H9 (cell line): ENCODE measurements at regions not wholly inside any gene's neighbourhood (a gene's known extent, or its start where the extent isn't known, plus 50 kb on each side); places are given as distances from the start of the nearest gene placed in this dataset.

ENCODE experiments used
- DNase-seq: peaks from one replicate; pipeline ENCODE4 v3.0.0-alpha.2; 2017
- H2AFZ ChIP-seq: one replicate; pipeline ENCODE4 v1.6.1; 2013; ENCODE audit warnings: mild to moderate bottlenecking, low read length, control low read depth, moderate library complexity
- H2AK5ac ChIP-seq: 2 replicates; pipeline ENCODE4 v1.6.1; 2013; ENCODE audit warnings: low read length, control low read depth, mixed read lengths; ENCODE audit not compliant: insufficient read length
- H2BK120ac ChIP-seq: one replicate; pipeline ENCODE4 v1.6.1; 2013; ENCODE audit warnings: low read depth, mild to moderate bottlenecking, low read length, control low read depth, inconsistent platforms; ENCODE audit not compliant: poor library complexity, severe bottlenecking
- H2BK12ac ChIP-seq: 2 replicates; pipeline ENCODE4 v1.6.1; 2013; ENCODE audit warnings: low read length, control low read depth, mixed read lengths, low read depth; ENCODE audit not compliant: insufficient read length
- H2BK15ac ChIP-seq: 2 replicates; pipeline ENCODE4 v1.6.1; 2013; ENCODE audit warnings: low read depth, low read length, control low read depth
- H2BK20ac ChIP-seq: one replicate; pipeline ENCODE4 v1.6.1; 2013; ENCODE audit warnings: low read depth, mild to moderate bottlenecking, low read length, control low read depth, inconsistent platforms; ENCODE audit not compliant: poor library complexity, severe bottlenecking
- H2BK5ac ChIP-seq: 2 replicates; pipeline ENCODE4 v1.6.1; 2013; ENCODE audit warnings: low read length, control low read depth, mixed read lengths; ENCODE audit not compliant: insufficient read length
- H3K14ac ChIP-seq: 2 replicates; pipeline ENCODE4 v1.6.1; 2013; ENCODE audit warnings: low read length, control low read depth; ENCODE audit not compliant: insufficient read depth
- H3K18ac ChIP-seq: 2 replicates; pipeline ENCODE4 v1.6.1; 2013; ENCODE audit warnings: low read depth, mild to moderate bottlenecking, mixed read lengths, low read length, control low read depth; ENCODE audit not compliant: insufficient read length
- H3K23ac ChIP-seq: 2 replicates; pipeline ENCODE4 v1.6.1; 2013; ENCODE audit warnings: low read length, control low read depth, mixed read lengths, low read depth; ENCODE audit not compliant: insufficient read length
- H3K23me2 ChIP-seq: 2 replicates; pipeline ENCODE4 v1.6.1; 2013; ENCODE audit warnings: low read depth, mild to moderate bottlenecking, mixed read lengths, low read length, control low read depth; ENCODE audit not compliant: insufficient read length, poor library complexity, severe bottlenecking
- H3K27ac ChIP-seq: 2 replicates; pipeline ENCODE4 v1.5.1; 2013; ENCODE audit warnings: low read length, control low read depth, mixed read lengths, low read depth; ENCODE audit not compliant: insufficient read length
- H3K27me3 ChIP-seq: 2 replicates; pipeline ENCODE4 v1.6.1; 2013; ENCODE audit warnings: low read length, control low read depth, inconsistent platforms; ENCODE audit not compliant: insufficient read depth
- H3K4ac ChIP-seq: 2 replicates; pipeline ENCODE4 v1.6.1; 2013; ENCODE audit warnings: low read depth, mild to moderate bottlenecking, control low read depth, inconsistent platforms, low read length, moderate library complexity
- H3K4me1 ChIP-seq: 2 replicates; pipeline ENCODE4 v1.6.1; 2013; ENCODE audit warnings: low read length, control low read depth, inconsistent platforms; ENCODE audit not compliant: insufficient read depth
- H3K4me2 ChIP-seq: 2 replicates; pipeline ENCODE4 v1.6.1; 2013; ENCODE audit warnings: low read length, control low read depth, mixed read lengths; ENCODE audit not compliant: insufficient read length, insufficient read depth
- H3K56ac ChIP-seq: 2 replicates; pipeline ENCODE4 v1.6.1; 2013; ENCODE audit warnings: low read depth, mild to moderate bottlenecking, mixed read lengths, low read length, control low read depth; ENCODE audit not compliant: insufficient read length
- H3K79me1 ChIP-seq: 2 replicates; pipeline ENCODE4 v1.6.1; 2013; ENCODE audit warnings: low read depth, mild to moderate bottlenecking, moderate library complexity, low read length, control low read depth, inconsistent platforms; ENCODE audit not compliant: insufficient read depth, poor library complexity, severe bottlenecking
- H3K79me2 ChIP-seq: 2 replicates; pipeline ENCODE4 v1.6.1; 2013; ENCODE audit warnings: low read length, control low read depth, inconsistent platforms; ENCODE audit not compliant: insufficient read depth
- H3K9ac ChIP-seq: 2 replicates; pipeline ENCODE4 v1.6.1; 2013; ENCODE audit warnings: low read length, control low read depth, mixed read lengths; ENCODE audit not compliant: insufficient read length; ENCODE audit errors: extremely low read depth
- H3K9me3 ChIP-seq: one replicate; pipeline ENCODE4 v1.6.1; 2013; ENCODE audit warnings: low read depth, low read length, inconsistent platforms; ENCODE audit not compliant: control insufficient read depth
- H3T11ph ChIP-seq: one replicate; pipeline ENCODE4 v1.6.1; 2013; ENCODE audit warnings: mild to moderate bottlenecking, low read length, control low read depth, inconsistent platforms
- H4K20me1 ChIP-seq: one replicate; pipeline ENCODE4 v1.6.1; 2013; ENCODE audit not compliant: control insufficient read depth, insufficient read length, insufficient read depth
- H4K5ac ChIP-seq: 2 replicates; pipeline ENCODE4 v1.6.1; 2013; ENCODE audit warnings: low read depth, mild to moderate bottlenecking, mixed read lengths, low read length, control low read depth; ENCODE audit not compliant: insufficient read length
- H4K8ac ChIP-seq: replicated peaks from 2 replicates; pipeline ENCODE4 v1.6.1; 2013; ENCODE audit warnings: low read length, control low read depth, mixed read lengths, low read depth; ENCODE audit not compliant: insufficient read length
- H4K91ac ChIP-seq: 2 replicates; pipeline ENCODE4 v1.6.1; 2013; ENCODE audit warnings: low read depth, mild to moderate bottlenecking, moderate library complexity, mixed read lengths, low read length, control low read depth; ENCODE audit not compliant: insufficient read length
- H3K27ac Mint-ChIP-seq, 3 experiments: 2 replicates in 2 of 3; 3 replicates in 1 of 3; pipeline ENCODE4 v1.8.0; 2020 to 2021; ENCODE audit warnings: mixed read lengths in 3 of 3, mild to moderate bottlenecking in 1 of 3, moderate library complexity in 1 of 3
- H3K27me3 Mint-ChIP-seq: 2 replicates; pipeline ENCODE4 v1.8.0; 2021; ENCODE audit warnings: low read depth, mild to moderate bottlenecking, moderate library complexity, mixed read lengths
- H3K36me3 Mint-ChIP-seq, 3 experiments: 2 replicates in 2 of 3; 3 replicates in 1 of 3; pipeline ENCODE4 v1.8.0; 2020 to 2021; ENCODE audit warnings: low read depth in 3 of 3, mixed read lengths in 3 of 3; ENCODE audit not compliant: insufficient read depth in 1 of 3
- H3K4me1 Mint-ChIP-seq, 2 experiments: 2 replicates each; pipeline ENCODE4 v1.8.0; 2020; ENCODE audit warnings: mixed read lengths in 2 of 2
- H3K4me3 Mint-ChIP-seq, 2 experiments: 2 replicates in 1 of 2; 3 replicates in 1 of 2; pipeline ENCODE4 v1.8.0; 2020 to 2021; ENCODE audit warnings: mild to moderate bottlenecking in 2 of 2, mixed read lengths in 2 of 2, moderate library complexity in 1 of 2
- H3K9me3 Mint-ChIP-seq, 2 experiments: 2 replicates in 1 of 2; 3 replicates in 1 of 2; pipeline ENCODE4 v1.8.0; 2020; ENCODE audit warnings: mild to moderate bottlenecking in 2 of 2, mixed read lengths in 2 of 2, moderate library complexity in 1 of 2
- WGBS: extraction: QIAGEN DNeasy Blood & Tissue Kit; methylation state at CpG from one replicate; pipeline ENCODE4 v1.1.7; 2013; ENCODE audit warnings: missing lambda C conversion rate, low lambda C conversion rate, mixed read lengths; ENCODE audit not compliant: insufficient read length; ENCODE audit errors: extremely low coverage; 5-methylcytosine and 5-hydroxymethylcytosine counted together
- TF ChIP-seq, protein P1 (sequence below): fragments of 200-600 bp; sonication (generic); conservative IDR thresholded peaks from 3 replicates; pipeline ENCODE4 v1.8.0; 2021; ENCODE audit warnings: antibody characterized with exemption, mild to moderate bottlenecking

DNA sequence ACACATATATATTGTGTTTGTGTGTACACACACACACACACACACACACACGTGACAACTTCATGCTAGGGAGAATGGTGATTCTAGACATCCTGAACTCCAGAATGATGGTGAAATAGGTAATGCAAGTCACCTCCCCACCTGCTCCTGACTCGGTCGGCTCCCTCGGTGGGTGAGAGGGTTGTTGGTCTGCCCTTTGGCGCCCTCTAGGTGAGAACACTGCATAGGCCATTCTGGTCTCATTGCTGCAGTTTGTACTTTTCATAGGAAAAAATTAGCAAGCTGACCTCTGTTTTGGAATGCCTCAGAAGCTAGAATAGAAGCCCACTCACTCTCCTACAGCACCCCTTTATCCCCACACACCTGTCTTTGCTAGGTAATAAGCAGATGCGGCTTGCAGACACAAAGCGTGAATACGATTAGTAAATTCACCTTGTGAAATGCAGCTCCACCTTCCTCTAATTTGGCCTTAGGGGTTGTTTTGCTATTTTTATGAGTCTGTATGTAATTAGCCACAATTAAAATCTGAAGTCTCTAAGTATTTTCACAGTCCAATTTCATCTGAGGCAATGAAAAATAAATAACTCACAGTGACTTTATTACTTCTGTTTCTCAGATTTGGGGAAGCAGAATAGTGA lies 130.0 kb upstream of the KCNJ15 start:
- DNase-seq: peak; percentile 78
- H3K56ac ChIP-seq: no peak overlapping the region
- H3K4me1 ChIP-seq: no peaks in the 10 kb centered on the region
- no peak overlapping the region for H4K91ac ChIP-seq
- no peaks in the 10 kb centered on the region for H3K9me3 ChIP-seq
- H2BK15ac ChIP-seq: no peak overlapping the region
- H3K4ac ChIP-seq: no peak overlapping the region
- no peak overlapping the region for H2AK5ac ChIP-seq
- H4K20me1 ChIP-seq: no peaks in the 10 kb centered on the region
- no peaks in the 10 kb centered on the region for H3K9me3 Mint-ChIP-seq
- no peak overlapping the region for H2BK120ac ChIP-seq
- H2BK12ac ChIP-seq: no peak overlapping the region
- H3K79me2 ChIP-seq: no peaks in the 10 kb centered on the region
- no CpG with 5 or more reads among the region's 8 CpGs for WGBS
- H3K79me1 ChIP-seq: no peaks in the 10 kb centered on the region
- H3K36me3 Mint-ChIP-seq: no peaks in the 10 kb centered on the region
- no peaks in the 10 kb centered on the region for H3K23me2 ChIP-seq
- no peak overlapping the region for H3K27ac ChIP-seq
- no peak overlapping the region for H3K18ac ChIP-seq
- no peak overlapping the region for H2BK20ac ChIP-seq
- peaks cover 2% of the 10 kb centered on the region for H3K27me3 Mint-ChIP-seq
- H3T11ph ChIP-seq: no peak overlapping the region
- no peak overlapping the region for H2AFZ ChIP-seq
- no peak overlapping the region for H3K4me3 Mint-ChIP-seq
- no peak overlapping the region for H3K14ac ChIP-seq
- no peak overlapping the region for H3K4me2 ChIP-seq
- no peaks in the 10 kb centered on the region for H3K27me3 ChIP-seq
- no peak overlapping the region for H3K23ac ChIP-seq
- no peak overlapping the region for H4K8ac ChIP-seq
- H2BK5ac ChIP-seq: no peak overlapping the region
- no peak overlapping the region for H4K5ac ChIP-seq
- no peak overlapping the region for H3K9ac ChIP-seq
- H3K4me1 Mint-ChIP-seq: no peaks in the 10 kb centered on the region
- no peak overlapping the region for H3K27ac Mint-ChIP-seq
- TF ChIP-seq, protein P1, sequence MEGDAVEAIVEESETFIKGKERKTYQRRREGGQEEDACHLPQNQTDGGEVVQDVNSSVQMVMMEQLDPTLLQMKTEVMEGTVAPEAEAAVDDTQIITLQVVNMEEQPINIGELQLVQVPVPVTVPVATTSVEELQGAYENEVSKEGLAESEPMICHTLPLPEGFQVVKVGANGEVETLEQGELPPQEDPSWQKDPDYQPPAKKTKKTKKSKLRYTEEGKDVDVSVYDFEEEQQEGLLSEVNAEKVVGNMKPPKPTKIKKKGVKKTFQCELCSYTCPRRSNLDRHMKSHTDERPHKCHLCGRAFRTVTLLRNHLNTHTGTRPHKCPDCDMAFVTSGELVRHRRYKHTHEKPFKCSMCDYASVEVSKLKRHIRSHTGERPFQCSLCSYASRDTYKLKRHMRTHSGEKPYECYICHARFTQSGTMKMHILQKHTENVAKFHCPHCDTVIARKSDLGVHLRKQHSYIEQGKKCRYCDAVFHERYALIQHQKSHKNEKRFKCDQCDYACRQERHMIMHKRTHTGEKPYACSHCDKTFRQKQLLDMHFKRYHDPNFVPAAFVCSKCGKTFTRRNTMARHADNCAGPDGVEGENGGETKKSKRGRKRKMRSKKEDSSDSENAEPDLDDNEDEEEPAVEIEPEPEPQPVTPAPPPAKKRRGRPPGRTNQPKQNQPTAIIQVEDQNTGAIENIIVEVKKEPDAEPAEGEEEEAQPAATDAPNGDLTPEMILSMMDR: peak; percentile 88
